COLO668 (cell line): ENCODE measurements at regions not wholly inside any gene's neighbourhood (a gene's known extent, or its start where the extent isn't known, plus 50 kb on each side); places are given as distances from the start of the nearest gene placed in this dataset.
"Not testable (repeated sequence)": the region's sequence is repeated elsewhere in the genome, so short reads cannot be mapped to it uniquely, and the experiment has no call there.

Experiments used
- DNase-seq: peaks from one replicate; lab custom pipeline; 2025; ENCODE audit not compliant: unreplicated experiment; lab: John Stamatoyannopoulos, UW

DNA sequence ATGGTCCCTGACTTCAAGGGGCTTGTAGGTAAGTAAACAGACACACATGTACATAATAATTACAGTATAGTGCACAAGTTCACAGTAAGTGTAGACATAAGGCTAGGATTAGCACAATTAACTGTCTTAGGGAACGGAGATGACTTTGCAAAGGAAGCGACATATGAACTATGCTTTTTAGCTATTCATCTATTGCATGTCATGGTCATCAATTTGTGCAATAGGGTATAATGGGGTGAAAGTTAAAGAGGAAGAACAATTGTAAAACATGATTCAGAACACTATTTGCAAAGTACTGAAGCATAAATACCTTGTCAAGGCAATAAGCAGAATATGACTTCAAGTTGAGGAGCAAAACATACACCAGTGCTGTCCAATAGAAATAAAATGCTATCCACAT is 112.3 kb upstream of the SLC8A1 start:
- DNase-seq, result no peak

GRCh38 chr2:40579247-40579646 is 127.4 kb upstream of the SLC8A1 start:
- DNase-seq, result no peak

- DNase-seq, result no peak
Observed at GRCh38 chr2:40584432-40584831, 132.5 kb upstream of the SLC8A1 start.

DNA sequence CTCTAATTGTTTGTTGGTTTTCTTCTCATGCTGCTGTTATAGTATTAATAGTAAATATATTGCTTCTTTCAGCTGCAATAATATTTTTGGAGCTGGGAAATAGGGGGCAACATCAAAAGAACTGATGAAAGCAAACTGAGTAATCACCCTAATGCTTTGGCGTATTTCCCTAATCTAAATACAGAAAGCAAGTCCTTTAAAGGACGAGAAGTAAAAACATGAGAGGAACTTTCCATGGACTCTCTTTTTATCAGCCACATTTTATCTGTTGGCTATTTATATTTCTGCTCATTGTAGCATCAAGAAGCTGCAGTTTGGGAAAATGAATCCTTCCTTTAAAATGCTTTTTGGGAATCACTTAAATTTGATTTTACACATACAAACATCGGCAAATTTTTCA is 139.9 kb upstream of the SLC8A1 start:
- no peak for DNase-seq

- no peak for DNase-seq
Observed at GRCh38 chr2:40592218-40592617, 140.3 kb upstream of the SLC8A1 start.

- no peak for DNase-seq
Observed at GRCh38 chr2:40606862-40607261, 155.0 kb upstream of the SLC8A1 start.

GRCh38 chr2:40611196-40611595 is 159.3 kb upstream of the SLC8A1 start:
- DNase-seq, result no peak

- DNase-seq, result no peak
Observed at GRCh38 chr2:40625849-40626248, 174.0 kb upstream of the SLC8A1 start.

- DNase-seq, result no peak
Observed at GRCh38 chr2:40628556-40628955, 176.7 kb upstream of the SLC8A1 start.

DNA sequence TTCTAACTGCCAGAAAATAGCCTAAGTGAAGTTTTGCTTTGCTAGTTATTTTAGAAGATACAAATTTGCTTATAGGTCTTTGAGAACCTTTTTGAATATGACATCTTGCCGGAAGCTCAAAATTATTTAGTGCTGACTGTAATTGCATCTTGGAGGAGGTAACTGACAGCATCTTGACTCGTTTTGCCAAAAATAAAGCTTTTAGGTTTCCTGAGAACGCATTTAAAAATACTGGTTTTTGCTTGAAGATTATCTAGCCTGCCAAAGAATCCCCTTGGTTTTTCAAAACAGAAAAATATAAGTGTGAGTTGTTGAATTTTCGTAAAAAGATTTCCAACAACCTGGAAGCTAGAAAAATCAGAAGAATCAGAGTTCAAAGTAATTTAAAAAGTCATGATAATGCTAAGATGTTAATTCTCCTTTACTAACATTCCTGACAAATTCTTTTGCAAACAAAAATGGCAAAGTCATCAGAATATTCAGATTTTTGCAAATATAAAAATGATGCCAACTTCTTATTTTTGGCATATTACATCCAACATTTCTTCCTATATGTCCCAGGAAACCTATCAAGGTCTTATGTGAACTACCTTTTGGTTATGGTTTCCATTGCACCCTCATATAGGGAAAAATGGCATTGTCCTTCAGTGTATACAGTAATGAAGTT is 178.0 kb upstream of the SLC8A1 start:
- no peak for DNase-seq

- DNase-seq, result no peak
Observed at GRCh38 chr2:40639320-40639719, 187.4 kb upstream of the SLC8A1 start.

DNA sequence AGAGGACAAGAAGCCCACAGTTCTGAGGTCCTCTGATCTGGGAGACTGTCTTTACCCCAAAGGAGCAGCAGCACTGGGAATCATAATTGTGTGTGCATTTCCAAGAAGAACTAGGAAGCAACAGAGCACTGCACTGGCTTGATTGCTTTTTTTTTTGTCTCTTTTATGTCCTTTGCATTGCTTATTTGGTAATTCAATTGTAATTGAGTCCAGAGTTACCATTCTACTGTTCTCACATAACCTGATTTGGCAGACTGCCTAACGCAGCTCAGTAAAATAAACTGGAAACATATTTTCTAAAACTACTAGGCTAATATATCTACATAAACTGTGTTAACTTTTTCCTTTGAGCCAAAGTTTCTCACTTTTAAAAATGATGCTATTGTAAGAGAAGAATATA is 190.3 kb upstream of the SLC8A1 start:
- DNase-seq, result no peak

- DNase-seq, result no peak
Observed at GRCh38 chr2:40642726-40643125, 190.8 kb upstream of the SLC8A1 start.

GRCh38 chr2:40646642-40647041 is 194.8 kb upstream of the SLC8A1 start:
- DNase-seq, result no peak

- DNase-seq, result no peak
Observed at GRCh38 chr2:40652155-40652554, 200.3 kb upstream of the SLC8A1 start.

- DNase-seq, result no peak
Observed at GRCh38 chr2:40653829-40654228, 201.9 kb upstream of the SLC8A1 start.

GRCh38 chr2:40654346-40654745 is 202.5 kb upstream of the SLC8A1 start:
- DNase-seq, result no peak

DNA sequence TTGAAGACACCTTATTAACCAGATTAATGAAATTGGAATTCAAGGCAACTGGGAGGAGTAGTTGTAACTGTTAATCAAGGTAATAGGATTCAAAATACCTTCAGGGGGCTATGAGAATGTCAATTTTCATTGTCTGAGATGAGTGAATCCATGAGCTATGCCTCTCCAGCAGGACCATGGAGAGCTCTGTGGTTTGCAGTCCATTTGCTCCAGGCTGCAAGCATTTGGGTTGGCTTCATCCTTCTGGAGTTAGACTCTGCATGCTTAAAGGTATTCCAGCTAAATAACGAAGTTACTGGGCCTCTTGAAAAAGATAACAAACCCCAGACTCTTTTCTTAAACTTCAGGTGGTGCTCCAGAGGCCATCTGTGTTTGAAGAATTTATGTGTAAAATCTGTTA is 207.1 kb upstream of the SLC8A1 start:
- no peak for DNase-seq

DNA sequence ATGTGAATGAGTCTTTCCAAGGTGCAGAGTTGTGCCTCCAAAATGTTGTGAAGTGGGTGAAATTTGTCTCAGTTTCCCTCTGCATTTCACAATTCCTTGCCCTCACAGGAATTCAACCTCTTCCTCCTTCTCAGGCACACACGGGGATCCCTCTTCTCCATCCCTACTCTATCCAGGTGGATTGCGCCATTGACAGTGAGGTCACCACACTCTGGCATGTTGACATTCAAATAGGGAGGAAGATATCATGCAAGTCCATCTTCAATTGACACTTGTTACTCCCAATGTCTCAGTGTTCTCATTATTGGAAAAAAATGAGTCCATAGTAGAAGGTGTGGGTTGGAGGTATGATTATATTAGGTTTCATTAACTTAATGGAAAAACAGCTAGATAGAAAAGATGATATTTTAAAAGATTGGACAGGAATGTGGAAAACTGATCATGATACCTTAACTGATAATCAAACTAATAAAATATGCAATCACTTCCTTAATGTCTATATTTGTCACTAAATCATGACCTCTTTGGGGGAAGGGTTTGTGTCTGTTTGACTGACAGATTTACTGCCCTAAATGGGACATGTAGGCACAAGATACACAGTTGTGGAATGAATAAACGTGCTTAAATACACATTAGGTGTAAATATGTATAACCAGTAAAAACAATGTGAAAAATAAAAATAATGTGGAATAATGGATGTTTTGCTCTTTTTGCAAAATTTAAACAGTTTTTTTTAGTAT is 213.8 kb upstream of the SLC8A1 start:
- no peak for DNase-seq

DNA sequence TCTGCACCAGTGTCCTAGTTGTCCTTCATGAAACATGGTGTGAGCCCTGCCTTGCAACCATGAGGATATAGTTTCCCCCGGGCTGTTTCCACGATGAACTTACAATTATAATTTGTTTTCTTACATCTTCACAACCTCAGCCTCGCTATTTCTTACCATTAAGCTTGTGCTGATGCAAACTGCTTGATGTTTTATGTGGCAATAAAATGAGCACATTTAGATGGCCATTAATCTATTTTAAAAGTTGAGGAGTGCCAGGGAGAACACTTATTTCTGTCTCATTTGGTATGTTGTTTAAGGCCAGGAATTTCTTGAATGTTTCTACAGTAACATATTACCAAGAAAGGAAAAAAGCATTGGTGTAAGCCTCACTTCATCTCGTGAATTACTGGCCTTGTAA is 214.5 kb upstream of the SLC8A1 start:
- no peak for DNase-seq

- DNase-seq, result no peak
Observed at GRCh38 chr2:40668425-40668824, 216.5 kb upstream of the SLC8A1 start.

GRCh38 chr2:40676134-40676790 is 224.4 kb upstream of the SLC8A1 start:
- not testable (repeated sequence) for DNase-seq
